Right renal pelvis (tissue), 4 donors: ENCODE measurements at regions not wholly inside any gene's neighbourhood (a gene's known extent, or its start where the extent isn't known, plus 50 kb on each side); places are given as distances from the start of the nearest gene placed in this dataset.

Experiments used
- DNase-seq, 4 donors: peaks; one replicate each; pipeline ENCODE4 v3.0.0-alpha.2; 2013; ENCODE audit warnings: low read depth in 4 of 4, low spot score in 3 of 4, missing footprints in 1 of 4

DNA sequence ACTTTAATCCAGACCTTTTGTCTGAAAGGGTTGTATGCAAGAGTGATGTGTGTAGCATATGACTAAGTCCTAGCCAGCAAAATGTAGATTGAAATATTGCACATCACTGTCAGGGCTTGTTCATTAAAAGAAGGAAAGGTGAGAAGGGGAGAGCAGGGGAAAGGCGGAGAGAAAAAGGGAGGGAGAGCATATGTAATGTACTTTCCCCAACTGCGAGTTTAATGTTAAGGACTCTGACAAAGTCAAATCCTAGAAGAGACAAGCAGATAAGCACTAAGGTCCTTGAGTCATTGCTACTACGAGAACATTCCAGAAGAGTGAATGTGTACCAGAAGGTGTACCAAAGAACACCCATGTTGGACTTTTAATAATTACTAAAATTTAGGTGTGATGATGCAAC is 1336.7 kb downstream of the NSUN3 start:
- no peak for DNase-seq

DNA sequence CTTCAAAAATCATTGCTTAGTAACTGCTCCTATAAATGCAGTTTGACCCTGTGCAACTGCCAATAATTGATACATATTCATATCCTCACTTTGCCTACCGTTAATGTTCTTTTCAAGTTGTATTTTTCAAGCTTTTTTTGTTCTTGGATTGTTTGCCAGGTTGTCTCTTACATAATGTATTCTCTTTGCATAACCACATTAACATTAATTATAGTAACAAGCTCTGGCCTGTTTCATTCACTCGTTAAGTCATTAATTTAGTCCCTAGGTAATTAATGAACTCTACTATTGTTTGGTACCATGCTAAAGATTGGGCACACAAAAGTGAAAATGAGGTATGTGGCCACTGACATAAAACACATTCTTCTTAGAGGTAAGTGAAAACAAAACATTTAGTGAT is 1338.8 kb downstream of the NSUN3 start:
- DNase-seq = no peak

DNA sequence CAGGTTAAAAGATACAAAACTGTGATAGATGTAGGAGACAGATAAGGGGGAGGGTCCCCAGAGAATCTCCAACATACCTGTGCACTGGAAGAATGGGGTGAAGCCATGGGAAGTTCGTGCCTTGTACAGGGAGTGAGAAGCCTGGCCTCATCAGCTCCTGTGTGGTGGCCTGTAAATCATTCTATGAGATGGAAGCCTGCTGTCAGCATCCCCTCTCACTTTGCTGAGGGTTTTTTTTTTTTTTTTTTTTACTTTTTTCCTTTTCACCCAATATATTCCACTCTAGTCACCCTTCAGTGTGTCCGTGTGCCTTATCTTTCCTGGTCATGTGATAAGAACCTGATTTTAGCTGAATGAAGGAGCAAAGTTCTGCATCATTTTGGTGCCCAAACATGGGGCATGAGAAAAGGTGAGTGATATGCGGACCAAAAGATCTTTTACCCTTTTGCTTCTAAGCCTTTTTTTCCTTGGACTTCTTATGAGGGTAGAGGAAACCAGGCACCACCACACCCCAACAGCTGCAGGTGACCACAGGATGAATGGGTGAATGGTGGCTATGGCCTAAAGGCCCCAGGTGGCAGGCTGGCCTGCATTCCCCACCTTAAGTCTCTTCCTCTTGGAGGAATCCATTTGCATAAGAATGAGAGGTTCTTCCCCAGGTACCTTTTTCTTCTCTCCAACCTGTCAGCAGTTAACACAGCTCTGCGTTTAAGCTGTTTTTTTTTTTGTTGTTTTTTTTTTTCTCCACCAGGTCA is 1345.0 kb downstream of the NSUN3 start:
- DNase-seq = no peak

DNA sequence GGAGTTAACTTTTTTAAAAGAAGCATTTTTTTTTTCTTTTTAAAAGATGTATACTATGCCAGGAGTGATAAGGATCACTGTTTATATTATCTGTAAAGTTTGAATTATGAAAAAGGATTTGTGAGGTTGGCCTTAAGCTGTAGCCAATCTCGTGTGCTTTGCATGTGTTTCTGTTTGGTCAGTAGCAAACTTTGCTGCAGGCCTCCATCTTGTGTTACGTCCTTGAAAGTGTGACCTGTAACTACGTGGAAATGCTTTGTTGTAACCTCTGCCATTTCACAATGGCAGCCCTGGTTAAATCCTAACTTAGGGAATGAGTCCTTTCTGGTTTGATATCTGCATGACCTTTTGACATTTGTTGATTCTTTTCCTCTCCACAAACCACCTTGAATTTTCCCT is 1345.6 kb downstream of the NSUN3 start:
- DNase-seq = no peak

DNA sequence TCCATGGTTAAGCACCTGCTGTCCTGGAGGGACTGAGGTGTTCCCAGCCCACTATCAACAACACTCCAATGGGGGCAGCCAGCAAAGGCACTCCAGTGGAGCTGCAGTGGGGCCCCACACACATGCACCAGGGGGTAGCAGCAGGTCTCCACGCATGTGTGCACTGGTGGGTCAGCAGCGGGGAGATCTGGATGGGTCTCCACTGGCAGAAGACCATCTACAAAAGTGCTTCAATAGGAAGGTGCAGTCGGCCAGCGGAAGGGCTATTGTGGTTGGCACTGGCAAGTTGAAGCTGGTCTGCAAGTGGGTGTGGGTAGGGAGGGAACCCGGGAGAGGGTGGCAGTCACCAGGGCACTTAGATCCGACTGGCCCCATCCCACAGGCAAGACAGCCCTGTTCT is 1355.4 kb downstream of the NSUN3 start:
- DNase-seq = no peak

DNA sequence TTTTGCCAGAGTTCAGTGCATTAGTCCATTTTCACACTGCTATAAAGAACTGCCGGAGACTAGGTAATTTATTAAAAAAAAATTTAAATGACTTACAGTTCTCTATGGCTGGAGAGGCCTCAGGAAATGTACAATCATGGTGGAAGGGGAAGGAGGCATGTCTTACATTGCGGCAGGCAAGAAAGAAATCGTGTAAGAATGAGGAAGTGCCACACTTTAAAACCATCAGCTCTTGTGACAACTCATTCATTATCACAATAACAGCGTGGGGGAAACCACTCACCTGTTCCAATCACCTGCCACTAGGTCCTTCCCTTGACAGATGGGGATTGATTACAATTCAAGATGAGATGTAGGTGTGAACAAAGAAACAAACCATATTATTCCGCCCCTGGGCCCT is 1361.4 kb downstream of the NSUN3 start:
- no peak for DNase-seq

DNA sequence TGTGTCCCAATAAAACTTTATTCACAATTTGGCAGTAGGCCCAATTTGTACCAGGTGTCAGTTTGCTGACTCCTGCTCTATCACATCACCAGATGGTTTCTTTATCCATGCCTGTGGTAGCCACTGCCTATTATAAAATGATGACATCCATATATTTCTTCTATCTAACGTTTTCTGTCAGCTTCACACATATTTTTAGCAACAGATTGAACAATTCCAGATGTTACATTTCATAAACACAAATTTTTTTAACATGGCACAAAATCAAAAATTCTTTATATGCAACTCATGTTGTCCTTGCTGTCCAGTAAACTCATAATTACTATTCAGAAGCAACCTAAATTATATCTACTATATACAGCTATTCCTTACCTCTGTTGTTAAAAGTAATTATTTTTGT is 1371.6 kb downstream of the NSUN3 start:
- DNase-seq = no peak

DNA sequence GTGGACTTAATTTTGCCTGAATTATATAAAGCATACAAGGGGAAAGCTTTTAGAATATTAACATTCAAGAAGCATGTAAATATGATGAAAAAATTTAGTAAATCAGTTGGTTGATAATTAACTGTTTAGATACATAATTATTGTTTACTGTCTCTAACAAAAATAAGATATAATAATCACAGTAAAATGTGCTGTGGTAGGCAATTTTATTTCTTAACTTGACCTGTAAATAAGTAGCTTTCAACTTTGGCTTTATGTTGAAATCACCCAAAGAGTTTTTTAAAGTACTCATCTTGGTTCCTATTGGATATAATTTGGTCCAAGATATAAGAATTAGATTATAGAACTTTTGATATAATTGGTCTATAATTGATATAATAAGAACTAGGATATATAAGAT is 1374.5 kb downstream of the NSUN3 start:
- no peak for DNase-seq

DNA sequence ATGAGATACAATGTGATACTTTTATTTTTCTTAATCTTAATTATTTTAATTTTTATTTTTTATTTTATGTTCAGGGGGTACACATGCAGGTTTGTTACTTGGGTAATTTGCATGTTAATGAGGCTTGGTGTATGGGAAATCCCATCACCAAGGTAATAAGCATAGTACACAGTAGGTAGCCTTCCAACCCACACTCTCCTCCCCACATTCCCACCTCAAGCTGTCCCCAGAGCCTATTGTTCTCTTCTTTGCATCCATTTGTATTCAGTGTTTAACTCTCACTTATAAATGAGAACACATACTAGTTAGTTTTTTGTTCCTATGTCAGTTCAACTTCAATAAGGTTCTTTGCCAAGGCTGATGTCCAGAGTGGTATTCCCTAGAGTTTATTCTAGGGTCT is 1375.4 kb downstream of the NSUN3 start:
- no peak for DNase-seq

DNA sequence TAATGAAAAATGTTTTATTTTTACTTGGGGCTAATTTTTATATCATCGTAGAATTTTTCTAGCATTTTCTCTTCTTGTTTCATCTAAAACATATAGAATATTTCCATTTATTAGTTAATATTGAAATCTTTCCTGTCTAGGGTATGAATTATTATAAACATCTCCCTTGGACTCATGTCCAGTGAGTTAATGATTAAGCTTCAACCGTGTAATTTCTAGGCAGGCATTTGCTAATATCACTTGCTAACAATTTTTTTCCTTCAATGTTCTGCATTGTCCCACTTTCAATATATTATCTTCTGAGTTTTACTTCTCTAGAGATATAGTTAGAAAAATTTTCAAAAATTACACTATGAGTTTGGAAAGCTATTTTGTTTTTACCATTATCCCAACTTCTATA is 1371.6 kb upstream of the EPHA6 start:
- DNase-seq = no peak

DNA sequence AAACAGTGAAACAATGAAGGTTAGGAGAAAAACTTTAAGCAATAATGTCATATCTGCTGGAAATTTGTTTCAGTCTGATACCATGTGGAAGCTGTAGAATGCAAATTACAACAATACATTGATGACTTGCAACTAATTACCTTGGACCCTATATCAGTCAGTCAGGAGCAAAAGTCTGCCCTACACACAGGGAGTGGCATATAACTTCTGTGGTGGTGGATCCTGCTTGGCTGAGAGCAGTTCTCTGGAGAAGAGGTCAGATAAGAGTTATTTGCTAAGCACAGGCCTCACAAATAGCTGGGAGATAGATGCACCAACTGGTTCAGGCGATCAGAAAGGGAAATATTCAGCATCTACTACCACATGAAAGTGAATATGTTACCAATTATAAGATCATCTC is 1364.6 kb upstream of the EPHA6 start:
- DNase-seq = no peak

DNA sequence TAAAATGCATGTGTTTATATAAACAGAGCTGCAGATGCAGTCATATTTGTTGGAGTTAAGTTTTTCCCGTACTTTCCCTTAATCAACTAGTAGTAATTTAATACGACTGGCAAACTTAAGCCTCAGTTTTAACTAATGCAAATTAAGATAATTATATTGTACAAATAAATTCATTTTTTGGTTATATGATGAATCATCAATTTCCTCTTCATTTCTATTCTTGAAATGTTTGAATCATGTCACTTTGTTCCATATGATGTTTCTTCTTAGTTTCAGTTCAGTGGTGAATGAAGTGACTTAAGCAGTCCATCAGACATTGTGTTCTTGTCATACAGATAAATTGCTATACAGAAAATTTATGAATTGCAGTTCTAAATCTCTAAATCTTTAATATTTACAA is 1361.2 kb upstream of the EPHA6 start:
- no peak for DNase-seq

DNA sequence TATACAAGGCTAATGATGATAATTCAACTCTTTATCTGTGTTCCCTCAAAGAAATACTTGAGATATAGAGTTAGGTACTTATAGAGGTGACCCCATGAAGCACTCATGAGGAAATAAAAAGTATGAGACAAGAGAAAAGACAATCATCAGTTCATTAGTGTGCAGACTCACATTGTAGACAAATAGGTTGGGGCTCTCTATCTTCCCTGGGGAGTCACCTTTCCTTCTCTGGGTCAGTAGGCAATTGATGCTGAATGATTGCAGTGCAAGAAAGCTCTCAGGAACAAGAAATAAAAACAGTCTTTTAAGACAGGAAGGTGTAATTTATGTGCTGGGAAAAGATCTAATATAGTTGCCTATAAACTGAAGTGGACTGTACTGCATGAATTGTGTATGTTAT is 1357.6 kb upstream of the EPHA6 start:
- DNase-seq = no peak

DNA sequence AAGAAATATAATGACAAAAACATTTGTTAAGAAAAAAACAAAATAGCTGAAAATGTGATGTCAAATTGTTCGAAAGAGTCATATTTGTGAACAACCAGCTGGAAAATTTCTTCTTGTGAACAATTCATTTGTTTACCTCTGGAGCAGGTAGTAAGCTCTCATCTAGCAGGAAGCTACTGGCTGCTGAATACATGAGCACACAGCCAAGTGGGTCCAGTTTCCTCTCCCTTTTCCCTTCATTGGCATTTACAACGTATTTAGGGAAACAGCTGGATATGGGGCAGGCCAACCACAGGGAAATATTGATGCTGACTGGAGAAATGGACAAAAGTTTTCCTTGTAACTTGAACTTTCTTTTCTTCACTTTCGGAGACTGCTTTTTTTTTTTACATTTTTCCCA is 1354.7 kb upstream of the EPHA6 start:
- DNase-seq = no peak

DNA sequence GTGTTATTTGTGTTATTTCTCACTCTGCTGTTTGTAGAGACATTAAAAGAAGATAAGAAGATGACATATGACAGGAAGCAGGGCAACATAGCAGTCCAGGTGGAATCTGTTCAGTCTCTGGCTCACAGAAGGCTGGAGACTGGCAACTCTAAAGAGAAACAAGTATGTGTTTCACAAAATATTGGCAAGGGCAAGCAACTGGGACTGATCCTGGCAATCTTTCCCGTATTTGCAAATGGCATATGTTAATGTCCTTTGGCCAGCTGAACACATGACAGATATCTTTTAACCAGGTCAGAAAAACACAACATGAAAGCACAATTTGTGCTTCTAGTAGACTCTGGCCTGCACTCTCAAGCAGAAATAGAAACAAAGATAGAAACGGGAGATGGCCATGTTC is 1354.1 kb upstream of the EPHA6 start:
- no peak for DNase-seq

DNA sequence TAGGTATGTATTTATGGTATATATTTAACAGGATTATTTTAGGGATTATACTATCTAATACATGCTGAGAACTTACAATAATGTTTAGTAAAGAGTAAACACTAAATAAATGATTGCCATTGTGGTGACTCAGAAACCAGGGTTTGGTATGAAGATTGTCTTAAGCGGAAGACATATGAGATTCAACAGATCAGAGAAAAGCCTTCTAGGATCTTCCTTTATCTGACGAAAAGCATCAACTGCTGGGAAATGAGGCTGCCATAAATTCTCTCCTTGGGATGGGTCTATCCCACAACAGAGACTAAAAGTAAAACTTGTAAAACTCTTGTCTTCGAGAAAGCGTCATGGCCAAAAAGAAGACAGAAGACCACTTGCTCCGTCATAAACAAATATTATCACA is 1352.2 kb upstream of the EPHA6 start:
- DNase-seq = no peak

DNA sequence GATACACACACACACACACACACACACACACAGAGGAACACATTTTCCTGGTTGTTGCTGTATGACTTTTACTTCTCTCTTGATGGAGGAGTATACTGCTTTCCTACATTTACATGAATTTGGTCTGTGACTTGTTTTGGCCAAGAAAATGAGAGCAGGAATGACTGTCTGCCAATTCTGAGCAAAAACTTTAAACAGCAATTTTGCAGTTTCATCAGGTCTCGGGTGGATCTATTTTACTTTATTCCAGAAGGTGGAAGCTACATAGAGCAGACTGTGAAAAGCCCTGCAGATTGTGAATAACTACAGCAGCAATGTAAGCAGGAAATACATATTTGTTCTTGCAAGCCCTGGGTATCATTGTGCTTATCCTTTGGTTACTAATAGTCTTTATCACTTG is 1350.0 kb upstream of the EPHA6 start:
- no peak for DNase-seq

DNA sequence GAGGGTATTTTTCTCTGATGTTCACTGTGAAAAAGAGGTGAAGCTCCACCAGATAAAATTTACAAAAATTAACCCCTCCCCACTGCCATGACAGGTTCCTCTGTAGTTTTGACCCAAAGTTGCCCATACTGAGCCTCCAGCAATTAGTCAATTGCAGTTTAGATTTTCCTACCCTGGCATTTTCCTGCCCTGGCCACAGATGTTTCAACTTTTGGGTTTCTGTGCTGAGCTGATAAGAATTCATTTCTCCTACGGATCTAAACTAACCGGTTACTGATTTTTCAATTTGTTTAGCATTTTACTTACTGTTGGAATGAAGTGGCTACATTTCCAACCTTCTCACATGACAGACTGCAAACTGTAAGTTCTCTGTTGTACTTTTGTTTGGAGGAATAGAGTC is 1346.1 kb upstream of the EPHA6 start:
- DNase-seq = no peak

DNA sequence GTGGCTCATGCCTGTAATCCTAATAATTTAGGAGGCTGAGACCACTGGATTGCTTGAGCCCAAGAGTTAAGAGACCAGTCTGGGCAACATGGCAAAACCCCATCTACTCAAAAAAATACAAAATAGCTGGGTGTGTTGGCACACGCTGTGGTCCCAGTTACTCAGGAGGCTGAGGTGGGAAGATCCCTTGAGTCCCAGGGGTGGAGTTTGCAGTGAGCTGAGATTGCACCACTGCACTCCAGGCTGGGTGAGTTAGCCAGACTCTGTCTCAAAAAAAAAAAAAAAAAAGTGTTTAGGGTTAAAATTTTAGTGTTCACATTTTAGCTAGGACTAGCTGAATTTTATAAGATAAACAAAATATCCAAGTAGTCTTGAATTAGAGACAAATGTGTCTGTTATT is 1340.1 kb upstream of the EPHA6 start:
- no peak for DNase-seq

DNA sequence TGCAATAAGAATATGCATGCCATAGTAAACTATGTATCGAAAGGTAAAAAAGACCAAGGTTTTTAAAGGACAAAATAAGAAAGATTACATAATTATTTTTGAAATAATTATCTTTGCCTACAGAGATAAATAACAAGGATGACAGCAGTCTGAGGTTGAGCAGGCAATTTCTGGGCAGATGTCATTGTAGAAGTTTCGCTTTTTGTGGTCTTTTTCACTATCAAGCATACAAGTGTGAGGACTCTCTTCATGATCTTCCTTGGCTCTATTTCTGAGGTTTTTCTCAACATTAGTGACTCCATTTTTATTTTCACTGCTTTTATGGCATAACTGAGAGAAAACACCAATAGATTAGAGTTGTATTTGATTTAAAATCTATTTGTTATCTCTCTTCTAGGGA is 1337.9 kb upstream of the EPHA6 start:
- DNase-seq = no peak

DNA sequence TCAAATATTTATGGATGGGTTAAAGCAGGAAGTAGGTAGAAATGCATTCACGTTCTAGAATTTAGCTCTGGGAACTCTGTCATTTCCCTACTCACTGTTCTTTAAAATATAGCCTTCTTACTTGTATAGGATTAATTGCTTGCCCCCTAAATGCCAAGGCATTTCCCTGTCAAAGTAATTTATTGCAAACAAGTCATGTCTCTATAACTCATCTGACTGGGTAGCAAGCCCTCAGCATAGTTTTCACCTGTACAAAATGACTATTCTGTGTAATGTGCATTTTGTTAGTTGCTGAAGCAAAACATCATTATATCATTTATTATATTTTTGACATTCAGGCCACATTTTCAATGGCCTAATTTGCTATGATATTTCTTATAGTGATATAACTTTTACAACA is 1308.2 kb upstream of the EPHA6 start:
- no peak for DNase-seq

DNA sequence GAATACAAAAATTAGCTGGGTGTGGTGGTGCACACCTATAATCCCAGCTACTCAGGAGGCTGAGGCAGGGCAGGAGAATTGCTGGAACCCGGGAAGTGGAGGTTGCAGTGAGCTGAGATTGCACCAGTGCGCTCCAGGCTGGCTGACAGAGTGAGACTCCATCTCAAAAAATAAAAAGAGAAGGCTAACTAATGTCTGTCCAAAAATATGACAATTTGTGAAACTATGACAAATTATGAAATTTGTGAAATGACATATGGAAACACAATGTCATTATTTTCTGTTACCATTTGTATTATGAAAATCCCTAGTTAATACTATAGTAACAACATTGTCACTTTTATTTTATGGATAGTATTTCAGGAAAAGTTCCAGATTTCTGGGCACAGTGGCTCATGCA is 1306.3 kb upstream of the EPHA6 start:
- no peak for DNase-seq

DNA sequence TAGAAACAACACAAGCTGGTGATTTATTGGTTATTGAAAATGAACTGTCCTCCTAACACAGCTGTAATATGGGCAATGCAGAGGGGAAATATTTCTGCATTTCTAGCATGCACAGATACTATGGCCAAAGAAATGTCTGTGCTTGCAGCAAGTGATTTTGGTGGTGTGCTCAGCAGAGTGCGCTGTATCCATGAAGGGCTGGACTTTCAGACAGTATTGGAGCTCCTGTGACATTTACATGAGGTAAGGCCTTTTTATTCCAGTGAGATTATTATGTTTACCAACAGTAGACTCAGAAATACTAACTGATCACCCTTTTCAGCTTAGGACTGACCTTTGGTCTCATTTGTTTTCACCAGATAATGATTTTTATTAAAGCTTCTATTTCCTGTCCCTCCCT is 1302.6 kb upstream of the EPHA6 start:
- no peak for DNase-seq
